B cell (primary cell): ENCODE measurements at regions not wholly inside any gene's neighbourhood (a gene's known extent, or its start where the extent isn't known, plus 50 kb on each side); places are given as distances from the start of the nearest gene placed in this dataset.

Experiments
- ATAC-seq: fragments of 200-7000 bp; cut with Tn5 transposase; one replicate; pipeline ENCODE4 v1.10.0; 2021; ENCODE audit warnings: low read depth, mild to moderate bottlenecking, moderate number of reproducible peaks, moderate library complexity
- CTCF ChIA-PET: fragments of 350-600 bp; sonication (Branson Sonifier 250); formaldehyde crosslinking; loops from one replicate; lab custom pipeline; 2021; ENCODE audit warnings: antibody characterized with exemption, inconsistent platforms; lab: Charles Lee
- POLR2A ChIA-PET: fragments of 350-600 bp; sonication (Branson Sonifier 250); formaldehyde crosslinking; loops from one replicate; lab custom pipeline; 2021; ENCODE audit warnings: antibody characterized with exemption; lab: Charles Lee
- DNase-seq: peaks from one replicate; pipeline ENCODE4 v3.0.0; 2013
- H2AFZ ChIP-seq: 2 replicates; pipeline ENCODE4 v1.6.1; 2012; ENCODE audit warnings: mild to moderate bottlenecking, low read depth, low read length; ENCODE audit not compliant: insufficient read depth, poor library complexity, severe bottlenecking
- H3K27ac ChIP-seq, 2 donors: 1 replicate in 1 of 2; 2 replicates in 1 of 2; pipeline ENCODE4 v1.5.1; 2012 to 2013; ENCODE audit warnings: low read length in 2 of 2, mild to moderate bottlenecking in 2 of 2, moderate library complexity in 1 of 2
- H3K27me3 ChIP-seq, 4 experiments: fragments of 200-600 bp in 1 of 4; sonication (generic) in 1 of 4; replicated peaks in 1 of 4; 1 replicate in 2 of 4; 2 replicates in 2 of 4; pipeline versions ENCODE4 v1.6.1 to v1.7.0; 2013 to 2016; ENCODE audit warnings: low read length in 3 of 4, mild to moderate bottlenecking in 2 of 4, mixed read lengths in 1 of 4, moderate library complexity in 1 of 4; ENCODE audit not compliant: insufficient read depth in 4 of 4, control insufficient read depth in 3 of 4; ENCODE audit errors: control extremely low read depth in 1 of 4
- H3K36me3 ChIP-seq, 2 experiments: replicated peaks in 1 of 2; 1 replicate in 1 of 2; 2 replicates in 1 of 2; pipeline versions ENCODE4 v1.6.1 to v1.7.1; 2013; ENCODE audit warnings: low read length in 1 of 2; ENCODE audit not compliant: insufficient read depth in 2 of 2, control insufficient read depth in 1 of 2; ENCODE audit errors: control extremely low read depth in 1 of 2, extremely low read depth in 1 of 2
- H3K4me1 ChIP-seq, 2 donors: fragments of 200-600 bp in 1 of 2; sonication (generic) in 1 of 2; 1 replicate in 1 of 2; 2 replicates in 1 of 2; pipeline versions ENCODE4 v1.5.1 to v1.6.1; 2013 to 2017; ENCODE audit warnings: low read length in 2 of 2; ENCODE audit not compliant: control insufficient read depth in 2 of 2, insufficient read depth in 2 of 2
- H3K4me2 ChIP-seq: replicated peaks from 2 replicates; pipeline ENCODE3; 2012; ENCODE audit warnings: mild to moderate bottlenecking, low read depth, low read length; ENCODE audit not compliant: poor library complexity, severe bottlenecking
- H3K4me3 ChIP-seq, 5 experiments: fragments of 200-600 bp in 1 of 5; sonication (generic) in 1 of 5; 1 replicate in 3 of 5; 2 replicates in 2 of 5; pipeline versions ENCODE4 v1.5.1 to v1.7.0; 2011 to 2016; ENCODE audit warnings: low read length in 4 of 5, mild to moderate bottlenecking in 4 of 5, low read depth in 2 of 5, control low read depth in 1 of 5, moderate library complexity in 1 of 5; ENCODE audit not compliant: insufficient read depth in 1 of 5; ENCODE audit errors: control extremely low read depth in 1 of 5, extremely low read depth in 1 of 5
- H3K79me2 ChIP-seq: fragments of 200-600 bp; sonication (generic); one replicate; pipeline ENCODE4 v1.6.0; 2016; ENCODE audit warnings: low read length; ENCODE audit not compliant: control insufficient read depth, insufficient read depth
- H3K9ac ChIP-seq: fragments of 200-600 bp; sonication (generic); 2 replicates; pipeline ENCODE4 v1.6.1; 2017; ENCODE audit warnings: mild to moderate bottlenecking, low read length, moderate library complexity
- H3K9me3 ChIP-seq, 3 donors: one replicate each; pipeline versions ENCODE4 v1.6.1 to v1.7.1; 2013; ENCODE audit warnings: low read length in 2 of 3; ENCODE audit not compliant: control insufficient read depth in 2 of 3, insufficient read depth in 1 of 3; ENCODE audit errors: control extremely low read depth in 1 of 3
- H4K20me1 ChIP-seq: 2 replicates; pipeline ENCODE4 v1.6.0; 2012; ENCODE audit warnings: mild to moderate bottlenecking, low read length; ENCODE audit not compliant: insufficient read depth, control insufficient read depth, poor library complexity, severe bottlenecking
- H3K27ac Mint-ChIP-seq: one replicate; pipeline ENCODE4 v1.8.0; 2021; ENCODE audit warnings: mixed read lengths
- H3K27me3 Mint-ChIP-seq: one replicate; pipeline ENCODE4 v1.8.0; 2021; ENCODE audit warnings: mixed read lengths
- H3K4me1 Mint-ChIP-seq: one replicate; pipeline ENCODE4 v1.8.0; 2021; ENCODE audit warnings: mixed read lengths
- H3K4me3 Mint-ChIP-seq: one replicate; pipeline ENCODE4 v1.8.0; 2021; ENCODE audit warnings: mixed read lengths
- H3K9me3 Mint-ChIP-seq: one replicate; pipeline ENCODE4 v1.8.0; 2022; ENCODE audit warnings: mixed read lengths; ENCODE audit not compliant: insufficient read depth
- CTCF ChIP-seq: fragments of 200-600 bp; IDR thresholded peaks from one replicate; pipeline ENCODE4 v1.8.0; 2022; ENCODE audit warnings: antibody characterized with exemption, mild to moderate bottlenecking
- EZH2 ChIP-seq: IDR thresholded peaks from 2 replicates; pipeline ENCODE4 v1.6.1; 2012; ENCODE audit warnings: borderline replicate concordance, low read depth, mild to moderate bottlenecking, moderate library complexity, low read length; ENCODE audit not compliant: insufficient read depth, poor library complexity, severe bottlenecking
- WGBS: methylation state at CpG from one replicate; pipeline ENCODE4 v1.1.5; 2013; ENCODE audit warnings: missing lambda C conversion rate; ENCODE audit not compliant: insufficient coverage; 5-methylcytosine and 5-hydroxymethylcytosine counted together
- intact Hi-C: fragments of 100-400 bp; cut with micrococcal nuclease; formaldehyde crosslinking; loops from one replicate; pipeline ENCODE4 v1.10.0; 2022

- no peak overlapping the region for H3K9ac ChIP-seq
- H3K27ac ChIP-seq: no peak overlapping the region
- DNase-seq (no peak), ATAC-seq (no peak)
- H3K79me2 ChIP-seq: no peaks in the 10 kb centered on the region
- no peak overlapping the region for H3K4me3 Mint-ChIP-seq
- no peaks in the 10 kb centered on the region for H4K20me1 ChIP-seq
- H3K9me3 ChIP-seq: no peaks in the 10 kb centered on the region
- peaks cover 14 to 17% of the 10 kb centered on the region in 2 donors for H3K4me1 ChIP-seq
- no peak overlapping the region for H3K4me3 ChIP-seq
- H3K36me3 ChIP-seq: no peaks in the 10 kb centered on the region
- H3K27ac Mint-ChIP-seq: no peak overlapping the region
- ChIA-PET CTCF (no interaction called here), POLR2A (no interaction called here)
- no peak overlapping the region for H3K4me2 ChIP-seq
- H3K27me3 ChIP-seq: peaks cover 0 to 2% (median 1%) of the 10 kb centered on the region in 4 experiments
- H2AFZ ChIP-seq: no peak overlapping the region
- H3K9me3 Mint-ChIP-seq: no peaks in the 10 kb centered on the region
- intact Hi-C loops: loop anchor here (5.0 to 10.0 kb wide), 3 partner anchors 95 to 1045 kb away; no protein-coding TSS in a partner anchor
- WGBS: 100% methylated on average over 1 of the region's 6 CpGs
- H3K4me1 Mint-ChIP-seq: no peaks in the 10 kb centered on the region
- H3K27me3 Mint-ChIP-seq: peaks cover 9% of the 10 kb centered on the region
- TF ChIP-seq CTCF: no peak
Observed at GRCh38 chr21:35929901-35930300, 130.4 kb downstream of the SETD4 start.

- no peak overlapping the region for H3K4me2 ChIP-seq
- POLR2A ChIA-PET: no interaction called here
- no peak overlapping the region for H3K27ac ChIP-seq
- no peaks in the 10 kb centered on the region for H3K4me1 Mint-ChIP-seq
- no peak overlapping the region for H3K9ac ChIP-seq
- no peaks in the 10 kb centered on the region for H3K36me3 ChIP-seq
- no peaks in the 10 kb centered on the region for H3K9me3 Mint-ChIP-seq
- no peaks in the 10 kb centered on the region for H3K79me2 ChIP-seq
- CTCF ChIA-PET: interaction anchor here (0.7 kb wide), 1 partner anchor 1234 kb away, joined by 3 read pairs; no protein-coding TSS in a partner anchor
- 78% methylated on average over 7 of the region's 7 CpGs for WGBS
- peaks cover 0 to 4% (median 0%) of the 10 kb centered on the region in 3 donors for H3K9me3 ChIP-seq
- H3K27ac Mint-ChIP-seq: no peak overlapping the region
- peaks cover 0 to 7% (median 3%) of the 10 kb centered on the region in 4 experiments for H3K27me3 ChIP-seq
- DNase-seq (no peak), ATAC-seq (no peak)
- H3K4me3 ChIP-seq: no peak overlapping the region
- peaks cover 5% of the 10 kb centered on the region in 2 donors for H3K4me1 ChIP-seq
- intact Hi-C loops: no loop called here
- no peak for TF ChIP-seq EZH2
- TF ChIP-seq CTCF: no peak
- H2AFZ ChIP-seq: no peak overlapping the region
- H3K4me3 Mint-ChIP-seq: no peak overlapping the region
- no peaks in the 10 kb centered on the region for H4K20me1 ChIP-seq
- peaks cover 24% of the 10 kb centered on the region for H3K27me3 Mint-ChIP-seq
Observed at GRCh38 chr21:35927262-35927661, 133.1 kb downstream of the SETD4 start.
